Lower leg skin (tissue), 4 donors: ENCODE measurements at regions not wholly inside any gene's neighbourhood (a gene's known extent, or its start where the extent isn't known, plus 50 kb on each side); places are given as distances from the start of the nearest gene placed in this dataset.

Experiments
- DNase-seq, 2 donors: peaks; one replicate each; pipeline ENCODE4 v3.0.0-alpha.2; 2019; ENCODE audit warnings: low spot score in 2 of 2
- H3K4me3 ChIP-seq: fragments of 200-600 bp; sonication (generic); 2 replicates; pipeline ENCODE4 v1.5.1; 2017; ENCODE audit warnings: mild to moderate bottlenecking, low read depth; ENCODE audit not compliant: poor library complexity, severe bottlenecking
- CTCF ChIP-seq, 3 donors: fragments of 450-650 bp; IDR thresholded peaks; one replicate each; pipeline ENCODE4 v1.5.1; 2016; ENCODE audit warnings: antibody characterized with exemption in 3 of 3, mild to moderate bottlenecking in 3 of 3, moderate library complexity in 2 of 3
- POLR2A ChIP-seq, 2 donors: fragments of 450-650 bp; IDR thresholded peaks; one replicate each; pipeline ENCODE4 v1.6.1; 2016 to 2017; ENCODE audit warnings: antibody characterized with exemption in 2 of 2, mild to moderate bottlenecking in 1 of 2, moderate library complexity in 1 of 2
- WGBS, 2 donors: methylation state at CpG; one replicate each; pipeline ENCODE4 v1.1.5; 2018; 5-methylcytosine and 5-hydroxymethylcytosine counted together
- intact Hi-C: fragments of 100-400 bp; cut with DNase I; formaldehyde crosslinking; loops from one replicate; pipeline ENCODE4 v1.15.0; 2023; ENCODE audit warnings: low total_unique reads

- WGBS, 2 donors: 73 to 74% methylated on average over 8 of the region's 8 CpGs
- DNase-seq: no peak
- no peak overlapping the region for H3K4me3 ChIP-seq
- intact Hi-C loops: no loop called here
- TF ChIP-seq CTCF (IDR thresholded peaks at IDR 0.05) (no peak), POLR2A (IDR thresholded peaks at IDR 0.05) (no peak)
Measured at GRCh38 chr9:88056876-88057275, 81.4 kb downstream of the SPATA31C2 start.

DNA sequence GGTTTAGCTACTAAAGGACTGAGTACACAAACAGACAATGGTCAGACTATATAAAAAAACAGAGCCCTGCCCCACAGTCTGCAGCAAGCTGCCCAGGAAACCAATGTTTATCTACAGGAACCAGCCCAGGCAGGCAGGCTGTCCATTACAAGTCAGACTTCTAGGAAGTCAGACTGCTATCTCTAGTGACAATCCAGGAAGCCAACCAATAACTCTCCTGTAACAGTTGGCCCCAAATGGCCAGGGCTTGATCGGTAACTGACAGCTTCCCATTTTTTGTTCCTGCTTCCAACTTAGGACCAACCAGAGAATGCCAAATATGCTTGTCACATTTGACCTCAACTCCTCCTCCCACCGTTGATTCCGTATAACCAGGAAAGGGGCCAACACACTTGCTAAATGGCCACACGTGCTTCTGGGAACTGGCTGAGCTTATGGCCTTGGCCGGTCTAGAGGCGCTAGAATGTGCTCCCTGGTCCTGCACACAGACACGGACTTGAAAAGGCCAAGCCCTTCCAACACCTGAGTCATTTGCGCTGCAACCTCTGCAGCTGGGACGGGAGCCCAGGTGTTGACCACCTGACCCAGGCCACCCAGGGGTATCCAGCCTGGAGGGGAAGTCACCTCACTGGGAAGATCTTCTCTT is 79.6 kb upstream of the CDK20 start:
- TF ChIP-seq POLR2A (IDR thresholded peaks at IDR 0.05) (no peak), CTCF (IDR thresholded peaks at IDR 0.05) (no peak)
- WGBS, 2 donors: 77 to 82% methylated on average over 9 of the region's 9 CpGs
- intact Hi-C loops: no loop called here
- DNase-seq: no peak
- no peak overlapping the region for H3K4me3 ChIP-seq

GRCh38 chr9:88052321-88052965 is 78.1 kb upstream of the CDK20 start:
- no peak for DNase-seq
- intact Hi-C loops: no loop called here
- H3K4me3 ChIP-seq: no peak overlapping the region
- TF ChIP-seq CTCF (IDR thresholded peaks at IDR 0.05) (no peak), POLR2A (IDR thresholded peaks at IDR 0.05) (no peak)
- WGBS, 2 donors: 54 to 60% methylated on average over 5 of the region's 5 CpGs

DNA sequence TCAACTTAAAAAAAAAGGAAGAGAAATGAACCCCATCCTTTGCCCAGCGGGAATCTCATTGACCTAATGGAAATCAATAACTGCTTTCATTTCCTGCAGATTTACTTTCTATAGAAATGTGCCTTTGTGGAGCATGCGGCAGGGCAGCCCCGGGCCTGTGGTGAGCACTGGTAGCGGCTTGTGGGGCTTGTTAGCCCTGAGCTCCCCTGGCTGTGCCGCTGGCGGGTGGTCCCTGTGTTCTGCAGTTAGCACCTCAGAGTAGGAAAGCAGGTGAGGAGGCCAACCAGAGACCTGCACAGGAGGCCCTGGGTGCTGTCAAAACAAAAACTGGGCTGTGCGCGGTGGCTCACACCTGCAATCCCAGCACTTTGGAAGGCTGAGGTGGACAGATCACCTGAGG is 76.8 kb upstream of the CDK20 start:
- TF ChIP-seq CTCF (IDR thresholded peaks at IDR 0.05): no peak
- TF ChIP-seq POLR2A (IDR thresholded peaks at IDR 0.05): no peak
- no peak overlapping the region for H3K4me3 ChIP-seq
- 91 to 97% methylated on average over 8 of the region's 8 CpGs for WGBS, 2 donors

GRCh38 chr9:88049677-88050307 is 75.5 kb upstream of the CDK20 start:
- intact Hi-C loops: loop anchor here (5.0 to 10.0 kb wide), 2 partner anchors 237 to 1135 kb away; no protein-coding TSS in a partner anchor
- DNase-seq: no peak
- 84 to 87% methylated on average over 14 of the region's 14 CpGs for WGBS, 2 donors
- no peak for TF ChIP-seq CTCF (IDR thresholded peaks at IDR 0.05)
- no peak overlapping the region for H3K4me3 ChIP-seq

More for the DNA sequence above, 76.8 kb upstream of the CDK20 start:
- no peak for DNase-seq
- intact Hi-C loops: no loop called here
